OCI-LY1 (cell line): ENCODE measurements at regions not wholly inside any gene's neighbourhood (a gene's known extent, or its start where the extent isn't known, plus 50 kb on each side); places are given as distances from the start of the nearest gene placed in this dataset.
"Not testable (repeated sequence)": the region's sequence is repeated elsewhere in the genome, so short reads cannot be mapped to it uniquely, and the experiment has no call there.

Experiments
- H2AFZ ChIP-seq: fragments of 200-600 bp; sonication (generic), shearing (Covaris generic); 2 replicates; pipeline ENCODE4 v1.6.0; 2014; ENCODE audit warnings: antibody characterized with exemption, mild to moderate bottlenecking, low read length
- H3F3A ChIP-seq: fragments of 200-600 bp; sonication (generic), shearing (Covaris generic); 2 replicates; pipeline ENCODE4 v1.6.0; 2014; ENCODE audit warnings: mild to moderate bottlenecking, antibody characterized with exemption, low read length, moderate library complexity; ENCODE audit not compliant: insufficient read depth
- H3K27ac ChIP-seq: fragments of 200-600 bp; sonication (generic); 2 replicates; pipeline ENCODE4 v1.5.1; 2014; ENCODE audit warnings: low read length, mixed run types, mild to moderate bottlenecking, low read depth; ENCODE audit not compliant: poor library complexity, severe bottlenecking
- H3K27me3 ChIP-seq: fragments of 200-600 bp; sonication (generic); 2 replicates; pipeline ENCODE4 v1.6.0; 2014; ENCODE audit warnings: antibody characterized with exemption, mild to moderate bottlenecking, low read length, moderate library complexity; ENCODE audit not compliant: insufficient read depth
- H3K36me3 ChIP-seq: fragments of 200-600 bp; sonication (generic); 2 replicates; pipeline ENCODE4 v1.6.1; 2014; ENCODE audit warnings: mild to moderate bottlenecking, antibody characterized with exemption, low read length, moderate library complexity, mixed read lengths; ENCODE audit not compliant: insufficient read depth
- H3K4me1 ChIP-seq: fragments of 200-600 bp; sonication (generic); 2 replicates; pipeline ENCODE4 v1.5.1; 2014; ENCODE audit warnings: mild to moderate bottlenecking, low read length, moderate library complexity; ENCODE audit not compliant: insufficient read depth, severe bottlenecking
- H3K4me2 ChIP-seq: fragments of 200-600 bp; sonication (generic), shearing (Covaris generic); 2 replicates; pipeline ENCODE4 v1.6.1; 2014; ENCODE audit warnings: low read length
- H3K4me3 ChIP-seq: fragments of 200-600 bp; sonication (generic); 2 replicates; pipeline ENCODE4 v1.5.1; 2014; ENCODE audit warnings: low read length, low read depth, mild to moderate bottlenecking, mixed read lengths; ENCODE audit not compliant: poor library complexity, severe bottlenecking
- H3K79me2 ChIP-seq: fragments of 200-600 bp; shearing (Covaris generic); 2 replicates; pipeline ENCODE4 v1.6.1; 2016; ENCODE audit warnings: mixed run types, low read length, mixed read lengths; ENCODE audit not compliant: insufficient read depth
- H3K9ac ChIP-seq: fragments of 200-600 bp; sonication (generic), shearing (Covaris generic); 2 replicates; pipeline ENCODE4 v1.6.1; 2014; ENCODE audit warnings: mild to moderate bottlenecking, low read length, mixed read lengths
- H3K9me2 ChIP-seq: fragments of 200-600 bp; sonication (generic), shearing (Covaris generic); 2 replicates; pipeline ENCODE4 v1.6.1; 2014; ENCODE audit warnings: low read depth, mild to moderate bottlenecking, low read length, mixed read lengths
- H3K9me3 ChIP-seq: fragments of 200-600 bp; shearing (Covaris generic); 2 replicates; pipeline ENCODE4 v1.6.1; 2014; ENCODE audit warnings: low read length, mixed read lengths
- H4K20me1 ChIP-seq: fragments of 200-600 bp; sonication (generic), shearing (Covaris generic); 2 replicates; pipeline ENCODE4 v1.6.0; 2016; ENCODE audit warnings: mild to moderate bottlenecking, low read length; ENCODE audit not compliant: insufficient read depth
- CTCF ChIP-seq: fragments of 200-600 bp; sonication (generic), shearing (Covaris generic); IDR thresholded peaks from 2 replicates; pipeline ENCODE4 v1.5.1; 2017; ENCODE audit warnings: mild to moderate bottlenecking, antibody characterized with exemption, low read length, moderate library complexity, mixed read lengths
- EZH2 ChIP-seq: fragments of 200-600 bp; sonication (generic), shearing (Covaris generic); IDR thresholded peaks from 2 replicates; pipeline ENCODE4 v1.8.0; 2017; ENCODE audit warnings: borderline replicate concordance, mixed run types, mild to moderate bottlenecking, antibody characterized with exemption, low read length, moderate library complexity, mixed read lengths

- Histone ChIP-seq H3K9ac (no peak overlapping the region), H3K4me3 (no peak overlapping the region), H3K36me3 (no peaks in the 10 kb centered on the region), H2AFZ (no peak overlapping the region), H3K9me2 (no peaks in the 10 kb centered on the region), H3K9me3 (no peaks in the 10 kb centered on the region), H3K27ac (no peak overlapping the region), H3K79me2 (no peaks in the 10 kb centered on the region), H4K20me1 (no peaks in the 10 kb centered on the region), H3K4me1 (no peaks in the 10 kb centered on the region), H3K27me3 (0 out of 2 replicates have a peak, but pooled peaks cover 3% of the 10 kb centered on the region), H3K4me2 (no peak overlapping the region), H3F3A (no peaks in the 10 kb centered on the region)
- TF ChIP-seq EZH2 = no peak
- TF ChIP-seq CTCF = no peak
These were observed 97.1 kb upstream of the HS6ST1 start for GRCh38 chr2:128415779-128416061.

- no peaks in the 10 kb centered on the region for H3F3A ChIP-seq
- TF ChIP-seq CTCF (no peak), EZH2 (no peak)
- no peak overlapping the region for H3K4me2 ChIP-seq
These were observed 97.6 kb upstream of the HS6ST1 start for GRCh38 chr2:128416109-128416785.

DNA sequence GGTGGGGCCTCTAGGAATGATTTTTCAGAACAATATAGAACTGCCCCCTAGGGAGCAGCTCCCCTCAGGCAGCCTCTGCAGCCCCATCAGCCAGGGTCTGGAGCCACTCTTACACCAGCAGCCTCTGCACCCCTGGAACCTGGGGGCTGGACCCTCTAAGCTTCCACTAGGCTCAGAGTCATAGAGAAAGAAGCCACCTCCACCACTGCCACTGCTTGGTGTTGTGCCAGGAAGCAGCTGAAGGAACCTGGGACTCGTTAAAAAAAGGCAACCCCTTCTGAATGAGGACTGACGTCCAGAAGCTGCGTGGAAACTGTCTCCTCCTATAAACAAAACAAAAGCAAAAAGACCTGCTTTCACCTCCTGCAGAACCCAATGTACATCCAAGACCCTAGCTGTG lies 98.1 kb upstream of the HS6ST1 start:
- no peaks in the 10 kb centered on the region for H4K20me1 ChIP-seq
- no peaks in the 10 kb centered on the region for H3F3A ChIP-seq
- H3K27ac ChIP-seq = no peak overlapping the region
- no peak overlapping the region for H3K9ac ChIP-seq
- no peak overlapping the region for H2AFZ ChIP-seq
- no peaks in the 10 kb centered on the region for H3K36me3 ChIP-seq
- no peaks in the 10 kb centered on the region for H3K9me3 ChIP-seq
- H3K9me2 ChIP-seq = no peaks in the 10 kb centered on the region
- H3K27me3 ChIP-seq = 0 out of 2 replicates have a peak, but pooled peaks cover 3% of the 10 kb centered on the region
- no peak for TF ChIP-seq EZH2
- no peak for TF ChIP-seq CTCF
- H3K4me3 ChIP-seq = no peak overlapping the region
- no peak overlapping the region for H3K4me2 ChIP-seq
- H3K79me2 ChIP-seq = no peaks in the 10 kb centered on the region
- no peaks in the 10 kb centered on the region for H3K4me1 ChIP-seq

More at GRCh38 chr2:128416109-128416785, 97.6 kb upstream of the HS6ST1 start:
- Histone ChIP-seq H3K9ac (no peak overlapping the region), H3K9me3 (no peaks in the 10 kb centered on the region), H3K27me3 (0 out of 2 replicates have a peak, but pooled peaks cover 3% of the 10 kb centered on the region), H3K4me3 (no peak overlapping the region), H4K20me1 (no peaks in the 10 kb centered on the region), H3K27ac (no peak overlapping the region), H3K9me2 (no peaks in the 10 kb centered on the region), H2AFZ (no peak overlapping the region), H3K4me1 (no peaks in the 10 kb centered on the region), H3K36me3 (no peaks in the 10 kb centered on the region), H3K79me2 (no peaks in the 10 kb centered on the region)

DNA sequence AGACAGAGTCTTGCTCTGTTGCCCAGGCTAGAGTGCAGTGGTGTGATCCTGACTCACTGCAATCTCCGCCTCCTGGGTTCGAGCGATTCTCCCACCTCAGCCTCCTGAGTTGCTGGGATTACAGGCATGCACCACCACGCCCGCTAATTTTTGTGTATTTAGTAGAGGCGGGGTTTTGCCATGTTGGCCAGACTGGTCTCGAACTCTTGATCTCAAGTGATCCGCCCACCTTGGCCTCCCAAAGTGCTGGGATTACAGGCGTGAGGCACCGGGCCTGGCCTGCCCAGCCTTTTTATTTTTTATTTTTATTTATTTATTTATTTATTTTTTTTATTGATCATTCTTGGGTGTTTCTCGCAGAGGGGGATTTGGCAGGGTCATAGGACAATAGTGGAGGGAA lies 98.6 kb upstream of the HS6ST1 start:
- H3K79me2 ChIP-seq, H3K9ac ChIP-seq: not testable (repeated sequence)

More for the DNA sequence above, 98.6 kb upstream of the HS6ST1 start:
- H3K36me3 ChIP-seq, H3K4me1 ChIP-seq, H3K9me2 ChIP-seq, H3F3A ChIP-seq, H3K9me3 ChIP-seq, H2AFZ ChIP-seq, H3K4me2 ChIP-seq, H4K20me1 ChIP-seq, H3K27ac ChIP-seq, H3K27me3 ChIP-seq, H3K4me3 ChIP-seq: not testable (repeated sequence)
